B cell (primary cell): ENCODE measurements at regions not wholly inside any gene's neighbourhood (a gene's known extent, or its start where the extent isn't known, plus 50 kb on each side); places are given as distances from the start of the nearest gene placed in this dataset.

Source experiments
- ATAC-seq: fragments of 200-7000 bp; cut with Tn5 transposase; one replicate; pipeline ENCODE4 v1.10.0; 2021; ENCODE audit warnings: low read depth, mild to moderate bottlenecking, moderate number of reproducible peaks, moderate library complexity
- CTCF ChIA-PET: fragments of 350-600 bp; sonication (Branson Sonifier 250); formaldehyde crosslinking; loops from one replicate; lab custom pipeline; 2021; ENCODE audit warnings: antibody characterized with exemption, inconsistent platforms; lab: Charles Lee
- POLR2A ChIA-PET: fragments of 350-600 bp; sonication (Branson Sonifier 250); formaldehyde crosslinking; loops from one replicate; lab custom pipeline; 2021; ENCODE audit warnings: antibody characterized with exemption; lab: Charles Lee
- DNase-seq: peaks from one replicate; pipeline ENCODE4 v3.0.0; 2013
- H2AFZ ChIP-seq: 2 replicates; pipeline ENCODE4 v1.6.1; 2012; ENCODE audit warnings: mild to moderate bottlenecking, low read depth, low read length; ENCODE audit not compliant: insufficient read depth, poor library complexity, severe bottlenecking
- H3K27ac ChIP-seq, 2 donors: 1 replicate in 1 of 2; 2 replicates in 1 of 2; pipeline ENCODE4 v1.5.1; 2012 to 2013; ENCODE audit warnings: low read length in 2 of 2, mild to moderate bottlenecking in 2 of 2, moderate library complexity in 1 of 2
- H3K27me3 ChIP-seq, 4 experiments: fragments of 200-600 bp in 1 of 4; sonication (generic) in 1 of 4; replicated peaks in 1 of 4; 1 replicate in 2 of 4; 2 replicates in 2 of 4; pipeline versions ENCODE4 v1.6.1 to v1.7.0; 2013 to 2016; ENCODE audit warnings: low read length in 3 of 4, mild to moderate bottlenecking in 2 of 4, mixed read lengths in 1 of 4, moderate library complexity in 1 of 4; ENCODE audit not compliant: insufficient read depth in 4 of 4, control insufficient read depth in 3 of 4; ENCODE audit errors: control extremely low read depth in 1 of 4
- H3K36me3 ChIP-seq, 2 experiments: replicated peaks in 1 of 2; 1 replicate in 1 of 2; 2 replicates in 1 of 2; pipeline versions ENCODE4 v1.6.1 to v1.7.1; 2013; ENCODE audit warnings: low read length in 1 of 2; ENCODE audit not compliant: insufficient read depth in 2 of 2, control insufficient read depth in 1 of 2; ENCODE audit errors: control extremely low read depth in 1 of 2, extremely low read depth in 1 of 2
- H3K4me1 ChIP-seq, 2 donors: fragments of 200-600 bp in 1 of 2; sonication (generic) in 1 of 2; 1 replicate in 1 of 2; 2 replicates in 1 of 2; pipeline versions ENCODE4 v1.5.1 to v1.6.1; 2013 to 2017; ENCODE audit warnings: low read length in 2 of 2; ENCODE audit not compliant: control insufficient read depth in 2 of 2, insufficient read depth in 2 of 2
- H3K4me2 ChIP-seq: replicated peaks from 2 replicates; pipeline ENCODE3; 2012; ENCODE audit warnings: mild to moderate bottlenecking, low read depth, low read length; ENCODE audit not compliant: poor library complexity, severe bottlenecking
- H3K4me3 ChIP-seq, 5 experiments: fragments of 200-600 bp in 1 of 5; sonication (generic) in 1 of 5; 1 replicate in 3 of 5; 2 replicates in 2 of 5; pipeline versions ENCODE4 v1.5.1 to v1.7.0; 2011 to 2016; ENCODE audit warnings: low read length in 4 of 5, mild to moderate bottlenecking in 4 of 5, low read depth in 2 of 5, control low read depth in 1 of 5, moderate library complexity in 1 of 5; ENCODE audit not compliant: insufficient read depth in 1 of 5; ENCODE audit errors: control extremely low read depth in 1 of 5, extremely low read depth in 1 of 5
- H3K79me2 ChIP-seq: fragments of 200-600 bp; sonication (generic); one replicate; pipeline ENCODE4 v1.6.0; 2016; ENCODE audit warnings: low read length; ENCODE audit not compliant: control insufficient read depth, insufficient read depth
- H3K9ac ChIP-seq: fragments of 200-600 bp; sonication (generic); 2 replicates; pipeline ENCODE4 v1.6.1; 2017; ENCODE audit warnings: mild to moderate bottlenecking, low read length, moderate library complexity
- H3K9me3 ChIP-seq, 3 donors: one replicate each; pipeline versions ENCODE4 v1.6.1 to v1.7.1; 2013; ENCODE audit warnings: low read length in 2 of 3; ENCODE audit not compliant: control insufficient read depth in 2 of 3, insufficient read depth in 1 of 3; ENCODE audit errors: control extremely low read depth in 1 of 3
- H4K20me1 ChIP-seq: 2 replicates; pipeline ENCODE4 v1.6.0; 2012; ENCODE audit warnings: mild to moderate bottlenecking, low read length; ENCODE audit not compliant: insufficient read depth, control insufficient read depth, poor library complexity, severe bottlenecking
- H3K27ac Mint-ChIP-seq: one replicate; pipeline ENCODE4 v1.8.0; 2021; ENCODE audit warnings: mixed read lengths
- H3K27me3 Mint-ChIP-seq: one replicate; pipeline ENCODE4 v1.8.0; 2021; ENCODE audit warnings: mixed read lengths
- H3K4me1 Mint-ChIP-seq: one replicate; pipeline ENCODE4 v1.8.0; 2021; ENCODE audit warnings: mixed read lengths
- H3K4me3 Mint-ChIP-seq: one replicate; pipeline ENCODE4 v1.8.0; 2021; ENCODE audit warnings: mixed read lengths
- H3K9me3 Mint-ChIP-seq: one replicate; pipeline ENCODE4 v1.8.0; 2022; ENCODE audit warnings: mixed read lengths; ENCODE audit not compliant: insufficient read depth
- CTCF ChIP-seq: fragments of 200-600 bp; IDR thresholded peaks from one replicate; pipeline ENCODE4 v1.8.0; 2022; ENCODE audit warnings: antibody characterized with exemption, mild to moderate bottlenecking
- EZH2 ChIP-seq: IDR thresholded peaks from 2 replicates; pipeline ENCODE4 v1.6.1; 2012; ENCODE audit warnings: borderline replicate concordance, low read depth, mild to moderate bottlenecking, moderate library complexity, low read length; ENCODE audit not compliant: insufficient read depth, poor library complexity, severe bottlenecking
- WGBS: methylation state at CpG from one replicate; pipeline ENCODE4 v1.1.5; 2013; ENCODE audit warnings: missing lambda C conversion rate; ENCODE audit not compliant: insufficient coverage; 5-methylcytosine and 5-hydroxymethylcytosine counted together
- intact Hi-C: fragments of 100-400 bp; cut with micrococcal nuclease; formaldehyde crosslinking; loops from one replicate; pipeline ENCODE4 v1.10.0; 2022

- H2AFZ ChIP-seq: no peak overlapping the region
- TF ChIP-seq CTCF (no peak), EZH2 (no peak)
- no peaks in the 10 kb centered on the region for H3K79me2 ChIP-seq
- H3K27ac Mint-ChIP-seq: no peak overlapping the region
- H4K20me1 ChIP-seq: no peaks in the 10 kb centered on the region
- WGBS: no CpG with 5 or more reads among the region's 1 CpG
- intact Hi-C loops: no loop called here
- ATAC-seq (no peak), DNase-seq (no peak)
- H3K9ac ChIP-seq: no peak overlapping the region
- H3K4me3 Mint-ChIP-seq: no peak overlapping the region
- H3K27me3 ChIP-seq: no peaks in the 10 kb centered on the region
- H3K4me2 ChIP-seq: no peak overlapping the region
- H3K4me3 ChIP-seq: no peak overlapping the region
- ChIA-PET CTCF (no interaction called here), POLR2A (no interaction called here)
- H3K27ac ChIP-seq: no peak overlapping the region
- no peaks in the 10 kb centered on the region for H3K9me3 Mint-ChIP-seq
- H3K27me3 Mint-ChIP-seq: no peaks in the 10 kb centered on the region
- H3K4me1 Mint-ChIP-seq: peaks cover 3% of the 10 kb centered on the region
- H3K4me1 ChIP-seq: no peaks in the 10 kb centered on the region
- no peaks in the 10 kb centered on the region for H3K9me3 ChIP-seq
- H3K36me3 ChIP-seq: no peaks in the 10 kb centered on the region
Measured at GRCh38 chr4:144411119-144411518, 234.8 kb upstream of the HHIP start.

GRCh38 chr4:144411700-144412099, 234.3 kb upstream of the HHIP start:
- Histone ChIP-seq H3K36me3 (no peaks in the 10 kb centered on the region), H3K4me1 (no peaks in the 10 kb centered on the region), H3K27me3 (no peaks in the 10 kb centered on the region), H3K27ac (no peak overlapping the region), H3K79me2 (no peaks in the 10 kb centered on the region), H3K9me3 (no peaks in the 10 kb centered on the region), H3K9ac (no peak overlapping the region), H4K20me1 (no peaks in the 10 kb centered on the region), H3K4me2 (no peak overlapping the region), H2AFZ (no peak overlapping the region), H3K4me3 (no peak overlapping the region)
- ATAC-seq (no peak), DNase-seq (no peak)
- Mint-ChIP-seq H3K27me3 (no peaks in the 10 kb centered on the region), H3K4me3 (no peak overlapping the region), H3K27ac (no peak overlapping the region), H3K9me3 (no peaks in the 10 kb centered on the region), H3K4me1 (peaks cover 3% of the 10 kb centered on the region)
- ChIA-PET CTCF (no interaction called here), POLR2A (no interaction called here)
- TF ChIP-seq EZH2 (no peak), CTCF (no peak)
- intact Hi-C loops: no loop called here
